RWPE1 (cell line): ENCODE measurements at regions not wholly inside any gene's neighbourhood (a gene's known extent, or its start where the extent isn't known, plus 50 kb on each side); places are given as distances from the start of the nearest gene placed in this dataset.
A peak's percentile ranks its signal among the peaks of the same experiment; 100 is the strongest.
"Not testable (repeated sequence)": the region's sequence is repeated elsewhere in the genome, so short reads cannot be mapped to it uniquely, and the experiment has no call there.

Experiments used
- CTCF ChIA-PET: fragments of 350-600 bp; sonication (Branson Sonifier 250); formaldehyde crosslinking; extraction: SDS; loops from one replicate; lab custom pipeline; 2021; lab: Yijun Ruan, JAX
- POLR2A ChIA-PET: fragments of 400-600 bp; formaldehyde crosslinking; extraction: SDS; loops from one replicate; lab custom pipeline; 2020; ENCODE audit warnings: antibody characterized with exemption; ENCODE audit not compliant: low non-redundant PET; lab: Yijun Ruan, JAX
- DNase-seq: peaks from one replicate; pipeline ENCODE4 v3.0.0; 2012; ENCODE audit warnings: low spot score
- H3K27ac ChIP-seq: fragments of 450-650 bp; 2 replicates; pipeline ENCODE4 v1.5.1; 2017
- TF ChIP-seq, protein P1 (sequence below): fragments of 450-650 bp; conservative IDR thresholded peaks from 2 replicates; pipeline ENCODE4 v1.5.1; 2017; ENCODE audit warnings: low read depth, mild to moderate bottlenecking

- CTCF ChIA-PET, result no interaction called here
- TF ChIP-seq, protein P1, sequence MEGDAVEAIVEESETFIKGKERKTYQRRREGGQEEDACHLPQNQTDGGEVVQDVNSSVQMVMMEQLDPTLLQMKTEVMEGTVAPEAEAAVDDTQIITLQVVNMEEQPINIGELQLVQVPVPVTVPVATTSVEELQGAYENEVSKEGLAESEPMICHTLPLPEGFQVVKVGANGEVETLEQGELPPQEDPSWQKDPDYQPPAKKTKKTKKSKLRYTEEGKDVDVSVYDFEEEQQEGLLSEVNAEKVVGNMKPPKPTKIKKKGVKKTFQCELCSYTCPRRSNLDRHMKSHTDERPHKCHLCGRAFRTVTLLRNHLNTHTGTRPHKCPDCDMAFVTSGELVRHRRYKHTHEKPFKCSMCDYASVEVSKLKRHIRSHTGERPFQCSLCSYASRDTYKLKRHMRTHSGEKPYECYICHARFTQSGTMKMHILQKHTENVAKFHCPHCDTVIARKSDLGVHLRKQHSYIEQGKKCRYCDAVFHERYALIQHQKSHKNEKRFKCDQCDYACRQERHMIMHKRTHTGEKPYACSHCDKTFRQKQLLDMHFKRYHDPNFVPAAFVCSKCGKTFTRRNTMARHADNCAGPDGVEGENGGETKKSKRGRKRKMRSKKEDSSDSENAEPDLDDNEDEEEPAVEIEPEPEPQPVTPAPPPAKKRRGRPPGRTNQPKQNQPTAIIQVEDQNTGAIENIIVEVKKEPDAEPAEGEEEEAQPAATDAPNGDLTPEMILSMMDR, result no peak
- H3K27ac ChIP-seq, result no peak overlapping the region
- no peak for DNase-seq
- POLR2A ChIA-PET, result no interaction called here
These were observed 81.1 kb downstream of the XRCC2 start for GRCh38 chr7:152594801-152595200.

DNA sequence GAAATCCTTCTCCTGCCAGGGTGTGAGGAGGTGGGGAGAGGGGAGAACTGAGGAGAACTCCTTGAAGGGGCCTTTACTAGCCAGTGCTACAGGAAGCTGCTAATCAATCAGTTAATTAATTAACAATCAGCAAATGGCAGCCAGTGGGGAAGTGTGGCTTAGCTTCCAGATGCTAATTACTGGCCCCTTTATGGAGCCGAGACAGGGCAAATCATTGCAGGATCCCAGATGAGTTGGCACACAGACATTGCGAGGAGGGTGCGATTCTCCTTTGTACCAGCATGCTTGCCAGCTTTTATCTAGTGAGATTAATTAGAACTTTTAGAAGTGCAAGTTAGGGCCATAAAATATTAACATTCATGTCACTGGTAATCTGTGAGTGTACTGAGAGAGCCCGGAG lies 84.0 kb downstream of the XRCC2 start:
- H3K27ac ChIP-seq, result no peak overlapping the region
- CTCF ChIA-PET, result no interaction called here
- TF ChIP-seq, protein P1, result no peak
- DNase-seq, result no peak
- POLR2A ChIA-PET, result no interaction called here

DNA sequence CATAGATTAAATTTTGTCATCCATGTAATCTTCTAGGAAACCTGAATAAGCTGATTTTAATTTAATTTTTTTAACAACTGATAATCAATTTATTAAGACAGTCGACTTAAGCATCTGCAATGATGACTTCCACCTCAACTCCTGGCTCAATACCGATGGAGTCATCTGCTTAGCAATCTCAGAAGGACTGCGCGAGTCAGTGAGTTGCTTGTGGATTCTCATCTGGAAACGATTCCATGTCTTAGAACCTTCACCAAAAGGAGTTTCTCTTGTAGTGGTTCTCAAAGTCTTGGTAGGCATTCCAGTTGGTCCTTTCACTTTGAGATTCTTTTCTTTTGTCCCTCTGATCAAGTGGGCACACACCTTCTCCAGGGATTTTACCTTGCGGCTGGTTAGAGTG lies 85.5 kb downstream of the XRCC2 start:
- TF ChIP-seq, protein P1, result no peak
- ChIA-PET CTCF (no interaction called here), POLR2A (no interaction called here)
- DNase-seq, result no peak
- no peak overlapping the region for H3K27ac ChIP-seq

DNA sequence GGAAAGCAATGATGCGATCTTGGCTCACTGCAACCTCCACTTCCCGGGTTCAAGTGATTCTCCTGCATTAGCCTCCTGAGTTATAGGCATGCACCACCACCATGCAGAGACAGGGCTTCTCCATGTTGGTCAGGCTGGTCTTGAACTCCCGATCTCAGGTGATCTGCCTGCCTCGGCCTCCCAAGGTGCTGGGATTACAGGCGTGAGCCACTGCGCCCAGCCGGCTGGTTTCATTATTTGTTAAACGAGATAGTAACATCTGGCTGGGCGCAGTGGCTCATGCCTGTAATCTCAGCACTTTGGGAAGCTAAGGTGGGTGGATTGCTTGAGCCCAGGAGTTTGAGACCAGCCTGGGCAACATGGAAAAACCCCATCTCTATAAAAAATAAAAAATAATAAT lies 86.1 kb downstream of the XRCC2 start:
- CTCF ChIA-PET, DNase-seq, H3K27ac ChIP-seq, POLR2A ChIA-PET: not testable (repeated sequence)

DNA sequence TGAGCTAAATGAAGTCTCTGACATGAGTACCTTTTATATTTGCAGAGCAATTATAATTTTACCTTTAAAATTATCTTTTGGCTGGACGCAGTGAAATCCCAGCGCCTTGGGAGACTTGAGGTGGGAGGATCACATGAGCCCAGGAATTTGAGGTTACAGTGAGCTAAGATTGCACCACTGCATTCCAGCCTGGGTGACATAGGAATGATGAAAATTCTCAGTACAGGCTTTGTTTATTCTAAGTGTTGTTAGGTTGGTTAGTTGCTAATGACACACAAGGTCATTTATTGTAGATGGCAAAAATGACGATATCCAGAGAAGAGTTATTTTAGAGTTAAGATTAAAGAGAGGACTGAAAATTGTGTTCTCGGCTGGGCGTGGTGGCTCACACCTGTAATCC lies 87.6 kb downstream of the XRCC2 start:
- DNase-seq, result peak; percentile 13
- POLR2A ChIA-PET, result no interaction called here
- CTCF ChIA-PET, result no interaction called here
- TF ChIP-seq, protein P1, result no peak
- H3K27ac ChIP-seq, result no peak overlapping the region

- ChIA-PET POLR2A (no interaction called here), CTCF (no interaction called here)
- H3K27ac ChIP-seq, result no peak overlapping the region
- DNase-seq, result no peak
- TF ChIP-seq, protein P1, result no peak
These were observed 88.6 kb downstream of the XRCC2 start for GRCh38 chr7:152587366-152587765.

DNA sequence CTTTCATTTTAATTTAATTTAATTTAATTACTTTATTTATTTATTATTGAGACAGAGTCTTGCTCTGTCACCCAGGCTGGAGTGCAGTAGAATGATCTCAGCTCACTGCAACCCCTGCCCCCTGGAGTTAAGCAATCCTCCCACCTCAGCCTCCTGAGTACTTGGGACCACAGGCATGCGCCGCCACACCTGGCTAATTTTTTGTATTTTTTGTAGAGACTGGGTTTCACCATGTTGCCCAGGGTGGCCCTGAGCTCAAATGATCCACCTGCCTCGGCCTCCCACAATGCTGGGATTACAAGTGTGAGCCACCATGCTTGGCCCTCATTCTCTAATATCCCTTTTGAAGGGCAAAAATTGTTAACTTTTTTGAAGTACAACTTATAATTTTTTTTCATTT lies 92.9 kb downstream of the XRCC2 start:
- POLR2A ChIA-PET, result no interaction called here
- TF ChIP-seq, protein P1, result no peak
- CTCF ChIA-PET, result interaction anchor here (0.6 kb wide), 1 partner anchor 243 kb away, joined by 4 read pairs; no protein-coding TSS in a partner anchor
- H3K27ac ChIP-seq, result no peak overlapping the region
- no peak for DNase-seq
